Left ventricle myocardium inferior (tissue), 1 donor: ENCODE measurements at regions not wholly inside any gene's neighbourhood (a gene's known extent, or its start where the extent isn't known, plus 50 kb on each side); places are given as distances from the start of the nearest gene placed in this dataset.

ENCODE experiments used
- DNase-seq: peaks from one replicate; pipeline ENCODE4 v3.0.0-alpha.2; 2020
- H3K27ac ChIP-seq: fragments of 200-600 bp; replicated peaks from 2 replicates; pipeline ENCODE4 v1.8.0; 2021
- H3K27me3 ChIP-seq: fragments of 200-600 bp; 2 replicates; pipeline ENCODE4 v1.8.0; 2021; ENCODE audit warnings: low read depth
- H3K36me3 ChIP-seq: fragments of 200-600 bp; 2 replicates; pipeline ENCODE4 v1.8.0; 2021
- H3K4me1 ChIP-seq: fragments of 200-600 bp; 2 replicates; pipeline ENCODE4 v1.8.0; 2021
- H3K4me3 ChIP-seq: fragments of 200-600 bp; 2 replicates; pipeline ENCODE4 v1.8.0; 2021; ENCODE audit warnings: mild to moderate bottlenecking, moderate library complexity
- H3K9me3 ChIP-seq: fragments of 200-600 bp; replicated peaks from 2 replicates; pipeline ENCODE4 v1.8.0; 2021
- CTCF ChIP-seq: fragments of 200-600 bp; IDR thresholded peaks from 2 replicates; pipeline ENCODE4 v1.8.0; 2021; ENCODE audit warnings: antibody characterized with exemption, mild to moderate bottlenecking, borderline replicate concordance
- intact Hi-C: fragments of 100-400 bp; cut with micrococcal nuclease; formaldehyde crosslinking; loops from one replicate; pipeline ENCODE4 v1.11.0; 2022
- donor health status: DM: no; HTN: yes; CAD: no; lungs with severe emphysema.

- no peak overlapping the region for H3K27ac ChIP-seq
- DNase-seq, result no peak
- intact Hi-C loops, result no loop called here
These were observed 363.3 kb upstream of the MBL2 start for GRCh38 chr10:53135897-53136253.

GRCh38 chr10:53135213-53135896, 362.8 kb upstream of the MBL2 start:
- H3K27ac ChIP-seq, result no peak overlapping the region
- no peak overlapping the region for H3K4me3 ChIP-seq
- intact Hi-C loops, result no loop called here
- no peaks in the 10 kb centered on the region for H3K4me1 ChIP-seq
- H3K27me3 ChIP-seq, result no peaks in the 10 kb centered on the region
- H3K9me3 ChIP-seq, result no peaks in the 10 kb centered on the region
- TF ChIP-seq CTCF, result no peak
- no peaks in the 10 kb centered on the region for H3K36me3 ChIP-seq
- DNase-seq, result no peak

More at GRCh38 chr10:53135897-53136253, 363.3 kb upstream of the MBL2 start:
- no peaks in the 10 kb centered on the region for H3K27me3 ChIP-seq
- no peaks in the 10 kb centered on the region for H3K4me1 ChIP-seq
- H3K36me3 ChIP-seq, result no peaks in the 10 kb centered on the region
- no peak overlapping the region for H3K4me3 ChIP-seq
- H3K9me3 ChIP-seq, result no peaks in the 10 kb centered on the region
- no peak for TF ChIP-seq CTCF

- intact Hi-C loops, result no loop called here
- no peak for DNase-seq
- Histone ChIP-seq H3K4me3 (no peak overlapping the region), H3K36me3 (no peaks in the 10 kb centered on the region), H3K9me3 (no peaks in the 10 kb centered on the region), H3K27me3 (no peaks in the 10 kb centered on the region), H3K27ac (no peak overlapping the region), H3K4me1 (no peaks in the 10 kb centered on the region)
- TF ChIP-seq CTCF, result no peak
These were observed 361.5 kb upstream of the MBL2 start for GRCh38 chr10:53134050-53134449.

- Histone ChIP-seq H3K4me3 (no peak overlapping the region), H3K27ac (no peak overlapping the region), H3K36me3 (no peaks in the 10 kb centered on the region), H3K9me3 (no peaks in the 10 kb centered on the region), H3K27me3 (no peaks in the 10 kb centered on the region), H3K4me1 (no peaks in the 10 kb centered on the region)
- intact Hi-C loops, result no loop called here
- DNase-seq, result no peak
- TF ChIP-seq CTCF, result no peak
These were observed 357.8 kb upstream of the MBL2 start for GRCh38 chr10:53130337-53130736.

- no peak for TF ChIP-seq CTCF
- Histone ChIP-seq H3K36me3 (no peaks in the 10 kb centered on the region), H3K27me3 (no peaks in the 10 kb centered on the region), H3K4me3 (no peak overlapping the region), H3K9me3 (no peaks in the 10 kb centered on the region), H3K27ac (no peak overlapping the region), H3K4me1 (no peaks in the 10 kb centered on the region)
- intact Hi-C loops, result no loop called here
- DNase-seq, result no peak
These were observed 355.1 kb upstream of the MBL2 start for GRCh38 chr10:53127686-53128085.
